Nephron progenitor cell (in vitro differentiated cells): ENCODE measurements at regions not wholly inside any gene's neighbourhood (a gene's known extent, or its start where the extent isn't known, plus 50 kb on each side); places are given as distances from the start of the nearest gene placed in this dataset.

Experiments used
- DNase-seq: peaks from one replicate; pipeline ENCODE4 v3.0.0; 2021
- H3K27ac Mint-ChIP-seq: 2 replicates; pipeline ENCODE4 v1.8.0; 2021; ENCODE audit warnings: mild to moderate bottlenecking, moderate library complexity, mixed read lengths
- H3K27me3 Mint-ChIP-seq: 2 replicates; pipeline ENCODE4 v1.8.0; 2021; ENCODE audit warnings: mild to moderate bottlenecking, low read depth, mixed read lengths; ENCODE audit not compliant: poor library complexity
- H3K36me3 Mint-ChIP-seq: 2 replicates; pipeline ENCODE4 v1.8.0; 2021; ENCODE audit warnings: low read depth, mixed read lengths
- H3K4me1 Mint-ChIP-seq: 2 replicates; pipeline ENCODE4 v1.8.0; 2021; ENCODE audit warnings: mixed read lengths
- H3K4me3 Mint-ChIP-seq: 2 replicates; pipeline ENCODE4 v1.8.0; 2021; ENCODE audit warnings: mild to moderate bottlenecking, moderate library complexity, mixed read lengths
- H3K9me3 Mint-ChIP-seq: 2 replicates; pipeline ENCODE4 v1.8.0; 2021; ENCODE audit warnings: mild to moderate bottlenecking, moderate library complexity, mixed read lengths
- TF ChIP-seq, protein P1 (sequence below): fragments of 200-600 bp; sonication (generic); IDR thresholded peaks from 2 replicates; pipeline ENCODE4 v1.5.0; 2021; ENCODE audit warnings: antibody characterized with exemption

DNA sequence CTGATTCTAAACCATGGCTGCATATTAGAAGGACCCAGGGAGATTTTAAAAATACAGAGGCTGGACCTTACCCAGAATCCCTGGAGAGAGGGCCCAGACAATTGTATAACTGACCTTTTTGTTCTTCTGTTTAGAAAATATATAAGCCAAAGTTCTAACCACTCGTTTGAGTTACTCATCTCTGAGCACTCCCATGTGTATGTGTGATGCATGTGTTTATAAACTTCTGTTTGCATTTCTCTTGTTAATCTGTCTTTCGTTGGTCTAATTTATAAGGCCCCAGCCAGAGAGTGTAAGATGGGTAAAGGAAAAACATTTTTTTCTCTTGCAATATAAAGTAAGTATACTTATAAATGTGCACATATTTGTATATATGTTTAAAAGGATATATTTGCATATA is 443.9 kb downstream of the ZNF608 start:
- no peak overlapping the region for H3K27ac Mint-ChIP-seq
- peaks cover 5% of the 10 kb centered on the region for H3K4me1 Mint-ChIP-seq
- H3K9me3 Mint-ChIP-seq, result peaks cover 5% of the 10 kb centered on the region
- no peak overlapping the region for H3K4me3 Mint-ChIP-seq
- DNase-seq, result no peak
- peaks cover 3% of the 10 kb centered on the region for H3K27me3 Mint-ChIP-seq
- no peaks in the 10 kb centered on the region for H3K36me3 Mint-ChIP-seq
- TF ChIP-seq, protein P1, sequence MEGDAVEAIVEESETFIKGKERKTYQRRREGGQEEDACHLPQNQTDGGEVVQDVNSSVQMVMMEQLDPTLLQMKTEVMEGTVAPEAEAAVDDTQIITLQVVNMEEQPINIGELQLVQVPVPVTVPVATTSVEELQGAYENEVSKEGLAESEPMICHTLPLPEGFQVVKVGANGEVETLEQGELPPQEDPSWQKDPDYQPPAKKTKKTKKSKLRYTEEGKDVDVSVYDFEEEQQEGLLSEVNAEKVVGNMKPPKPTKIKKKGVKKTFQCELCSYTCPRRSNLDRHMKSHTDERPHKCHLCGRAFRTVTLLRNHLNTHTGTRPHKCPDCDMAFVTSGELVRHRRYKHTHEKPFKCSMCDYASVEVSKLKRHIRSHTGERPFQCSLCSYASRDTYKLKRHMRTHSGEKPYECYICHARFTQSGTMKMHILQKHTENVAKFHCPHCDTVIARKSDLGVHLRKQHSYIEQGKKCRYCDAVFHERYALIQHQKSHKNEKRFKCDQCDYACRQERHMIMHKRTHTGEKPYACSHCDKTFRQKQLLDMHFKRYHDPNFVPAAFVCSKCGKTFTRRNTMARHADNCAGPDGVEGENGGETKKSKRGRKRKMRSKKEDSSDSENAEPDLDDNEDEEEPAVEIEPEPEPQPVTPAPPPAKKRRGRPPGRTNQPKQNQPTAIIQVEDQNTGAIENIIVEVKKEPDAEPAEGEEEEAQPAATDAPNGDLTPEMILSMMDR, result no peak

DNA sequence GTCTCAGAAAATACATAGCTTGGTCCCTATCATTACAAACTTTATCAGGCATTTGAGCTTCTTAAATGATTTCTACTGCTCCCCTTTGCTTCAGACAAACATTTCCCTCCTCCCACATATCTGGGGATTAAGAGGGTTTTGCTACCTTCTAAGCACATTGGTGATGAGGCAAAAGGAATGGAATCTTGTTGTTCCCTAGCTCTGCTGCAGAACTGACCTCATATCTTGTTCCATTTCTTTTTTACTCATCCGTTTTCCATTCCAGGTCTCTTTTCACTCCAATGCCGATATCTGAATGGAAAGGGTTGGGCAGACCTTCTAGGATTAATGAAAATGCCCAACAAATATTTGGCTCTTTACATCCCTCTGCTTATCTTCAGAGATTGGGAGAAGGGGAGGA is 444.6 kb downstream of the ZNF608 start:
- peaks cover 3% of the 10 kb centered on the region for H3K27me3 Mint-ChIP-seq
- peaks cover 5% of the 10 kb centered on the region for H3K4me1 Mint-ChIP-seq
- no peak for DNase-seq
- TF ChIP-seq, protein P1, result no peak
- H3K36me3 Mint-ChIP-seq, result no peaks in the 10 kb centered on the region
- H3K4me3 Mint-ChIP-seq, result no peak overlapping the region
- no peak overlapping the region for H3K27ac Mint-ChIP-seq
- H3K9me3 Mint-ChIP-seq, result peaks cover 5% of the 10 kb centered on the region

DNA sequence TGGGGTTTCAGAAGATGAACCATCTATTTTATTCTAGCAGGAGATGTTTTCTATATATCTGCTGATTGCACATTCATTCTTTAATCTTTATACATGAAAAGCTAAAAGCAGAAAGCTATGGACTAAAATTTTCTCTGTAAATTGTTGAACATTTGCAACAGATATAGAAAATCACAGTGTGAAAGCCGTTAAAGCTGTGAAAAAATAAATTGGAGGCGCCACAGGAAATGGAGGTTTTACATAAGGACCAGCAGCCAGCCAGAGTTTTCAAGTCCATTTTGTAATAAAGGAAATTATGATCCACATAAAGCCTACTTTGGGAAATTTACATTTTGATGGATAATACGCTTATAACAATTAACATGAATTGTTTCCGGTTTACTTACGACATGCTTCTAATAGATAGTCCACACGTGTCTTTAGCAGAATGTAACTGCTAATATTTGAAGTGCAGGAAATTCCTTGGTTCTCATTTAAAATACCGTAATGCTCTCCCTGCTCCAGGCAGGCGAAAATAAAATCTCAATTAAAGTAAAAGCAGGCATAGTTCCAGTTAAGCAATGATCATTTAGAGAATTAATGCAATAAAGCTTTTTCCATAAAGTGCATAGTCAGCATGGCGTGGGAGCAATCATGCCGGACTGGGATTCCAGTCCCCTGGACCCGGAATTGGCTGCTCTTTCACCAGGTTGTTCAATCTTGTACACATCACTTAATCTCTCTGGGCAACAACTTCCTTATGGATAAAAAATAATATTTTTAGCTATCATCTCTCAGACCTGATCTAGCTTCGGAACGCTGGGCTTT is 445.4 kb downstream of the ZNF608 start:
- DNase-seq, result no peak
- H3K4me3 Mint-ChIP-seq, result no peak overlapping the region
- H3K27me3 Mint-ChIP-seq, result peaks cover 3% of the 10 kb centered on the region
- H3K36me3 Mint-ChIP-seq, result no peaks in the 10 kb centered on the region
- H3K27ac Mint-ChIP-seq, result no peak overlapping the region
- TF ChIP-seq, protein P1, result no peak
- H3K9me3 Mint-ChIP-seq, result peaks cover 5% of the 10 kb centered on the region
- H3K4me1 Mint-ChIP-seq, result peaks cover 5% of the 10 kb centered on the region

DNA sequence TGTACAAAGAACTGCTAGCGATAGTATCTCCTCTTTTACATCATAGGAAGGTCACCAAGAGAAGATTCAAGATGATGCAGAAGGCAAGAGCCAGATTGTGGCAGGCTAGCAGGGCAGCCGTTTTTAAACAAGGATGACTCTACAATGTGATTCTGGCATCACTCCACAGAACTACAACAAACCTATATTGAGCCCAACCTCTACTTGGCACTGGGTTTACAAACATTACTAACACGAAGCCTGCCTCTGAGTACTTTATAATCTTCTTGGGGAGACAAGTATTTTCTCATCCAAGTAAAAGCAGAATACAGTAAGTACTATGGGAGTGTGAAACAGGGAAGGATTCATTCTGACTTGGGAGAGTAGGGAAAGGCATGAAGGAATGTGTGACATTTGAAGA is 448.6 kb downstream of the ZNF608 start:
- H3K36me3 Mint-ChIP-seq, result peaks cover 9% of the 10 kb centered on the region
- no peak for DNase-seq
- peaks cover 3% of the 10 kb centered on the region for H3K27me3 Mint-ChIP-seq
- H3K4me1 Mint-ChIP-seq, result peaks cover 5% of the 10 kb centered on the region
- H3K4me3 Mint-ChIP-seq, result no peak overlapping the region
- TF ChIP-seq, protein P1, result no peak
- H3K27ac Mint-ChIP-seq, result no peak overlapping the region
- peaks cover 11% of the 10 kb centered on the region for H3K9me3 Mint-ChIP-seq

DNA sequence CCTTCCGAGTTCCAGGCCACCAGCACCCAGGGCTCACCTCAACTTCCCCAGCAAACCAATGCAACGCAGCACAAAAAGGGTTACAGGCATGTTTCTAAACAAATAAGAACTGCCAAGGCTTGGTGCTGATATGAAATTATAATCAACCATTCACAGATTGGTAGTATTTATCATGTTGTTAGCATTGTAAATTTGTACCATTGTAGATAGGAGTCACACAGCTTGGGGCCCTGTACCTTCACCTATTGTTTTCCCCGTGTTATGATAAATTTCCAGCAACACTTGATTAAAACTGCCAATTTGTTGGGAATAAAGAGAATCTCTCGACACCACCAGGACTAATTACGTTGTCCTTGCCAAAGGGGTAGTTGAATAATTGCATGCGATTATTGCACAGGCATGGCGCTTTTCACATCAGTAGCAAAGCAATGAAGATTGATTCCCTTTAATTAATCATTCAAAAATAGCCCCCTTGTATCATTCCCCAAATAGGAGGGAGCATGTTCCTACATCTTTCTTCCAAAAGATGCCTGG is 454.1 kb downstream of the ZNF608 start:
- Mint-ChIP-seq H3K9me3 (peaks cover 11% of the 10 kb centered on the region), H3K36me3 (peaks cover 9% of the 10 kb centered on the region), H3K4me3 (no peak overlapping the region), H3K27me3 (no peaks in the 10 kb centered on the region), H3K4me1 (peaks cover 24% of the 10 kb centered on the region), H3K27ac (no peak overlapping the region)
- TF ChIP-seq, protein P1, result no peak
- DNase-seq, result no peak
